HAP-1 (cell line): ENCODE measurements at regions not wholly inside any gene's neighbourhood (a gene's known extent, or its start where the extent isn't known, plus 50 kb on each side); places are given as distances from the start of the nearest gene placed in this dataset.

Source experiments
- DNase-seq, 2 experiments: peaks; one replicate each; pipeline ENCODE4 v3.0.0-alpha.2; 2016 to 2020; ENCODE audit warnings: low spot score in 2 of 2
- H3K27me3 ChIP-seq: fragments of 250-450 bp; sonication (Bioruptor Pico); 2 replicates; pipeline ENCODE4 v1.5.1; 2020; ENCODE audit warnings: low read depth, mild to moderate bottlenecking, moderate library complexity
- H3K36me3 ChIP-seq: fragments of 250-450 bp; sonication (Bioruptor Pico); replicated peaks from 2 replicates; pipeline ENCODE4 v1.5.1; 2020; ENCODE audit warnings: mild to moderate bottlenecking
- H3K4me1 ChIP-seq: fragments of 250-450 bp; sonication (Bioruptor Pico); 2 replicates; pipeline ENCODE4 v1.5.1; 2020; ENCODE audit warnings: mild to moderate bottlenecking
- H3K4me3 ChIP-seq: fragments of 250-450 bp; sonication (Bioruptor Pico); 2 replicates; pipeline ENCODE4 v1.5.1; 2020; ENCODE audit warnings: mild to moderate bottlenecking, moderate library complexity
- H3K9me3 ChIP-seq: fragments of 250-450 bp; sonication (Bioruptor Pico); 2 replicates; pipeline ENCODE4 v1.5.1; 2020; ENCODE audit warnings: mild to moderate bottlenecking, moderate library complexity
- in situ Hi-C: fragments of 300-500 bp; cut with MboI; formaldehyde crosslinking; loops from 3 replicates; pipeline ENCODE4 v1.14.3; 2020; ENCODE audit warnings: low sequenced_read_pairs, inconsistent platforms, mixed read lengths

GRCh38 chr10:28930514-28931495 is 253.5 kb downstream of the BAMBI start:
- 0 out of 2 replicates have a peak, but pooled peaks cover 2% of the 10 kb centered on the region for H3K4me1 ChIP-seq
- no peaks in the 10 kb centered on the region; the same call in none of the 2 replicates for H3K9me3 ChIP-seq
- DNase-seq = no peak
- no peaks in the 10 kb centered on the region for H3K36me3 ChIP-seq
- H3K27me3 ChIP-seq = 0 out of 2 replicates have a peak, but pooled peaks cover 3% of the 10 kb centered on the region
- in situ Hi-C loops = no loop called here
- no peak overlapping the region for H3K4me3 ChIP-seq

- H3K4me3 ChIP-seq = no peak overlapping the region
- in situ Hi-C loops = no loop called here
- peak; percentile 12 to 23 for DNase-seq
- H3K4me1 ChIP-seq = peaks cover 11% of the 10 kb centered on the region
- no peaks in the 10 kb centered on the region for H3K27me3 ChIP-seq
- H3K9me3 ChIP-seq = no peaks in the 10 kb centered on the region; the same call in none of the 2 replicates
- H3K36me3 ChIP-seq = no peaks in the 10 kb centered on the region
Observed at GRCh38 chr10:28935061-28935460, 257.7 kb downstream of the BAMBI start.

- Histone ChIP-seq H3K4me1 (peaks cover 20% of the 10 kb centered on the region), H3K27me3 (no peaks in the 10 kb centered on the region), H3K36me3 (no peaks in the 10 kb centered on the region), H3K9me3 (no peaks in the 10 kb centered on the region; the same call in 1 of the 2 replicates), H3K4me3 (no peak overlapping the region)
- DNase-seq = no peak
- in situ Hi-C loops = no loop called here
Observed at GRCh38 chr10:28937959-28938358, 260.6 kb downstream of the BAMBI start.

- in situ Hi-C loops = no loop called here
- no peak for DNase-seq
Observed at GRCh38 chr10:28938745-28939144, 261.4 kb downstream of the BAMBI start.

GRCh38 chr10:28939281-28940157 is 262.2 kb downstream of the BAMBI start:
- Histone ChIP-seq H3K4me3 (peak overlapping the region; percentile 5; the same call in 1 of the 2 replicates), H3K9me3 (no peaks in the 10 kb centered on the region; the same call in 1 of the 2 replicates), H3K27me3 (no peaks in the 10 kb centered on the region), H3K36me3 (no peaks in the 10 kb centered on the region), H3K4me1 (peaks cover 20% of the 10 kb centered on the region)
- peak; percentile 92 to 97 for DNase-seq
- in situ Hi-C loops = no loop called here

More at GRCh38 chr10:28938745-28939144, 261.4 kb downstream of the BAMBI start:
- H3K4me1 ChIP-seq = peaks cover 20% of the 10 kb centered on the region
- H3K9me3 ChIP-seq = no peaks in the 10 kb centered on the region; the same call in 1 of the 2 replicates
- no peaks in the 10 kb centered on the region for H3K27me3 ChIP-seq
- no peaks in the 10 kb centered on the region for H3K36me3 ChIP-seq
- no peak overlapping the region for H3K4me3 ChIP-seq

- no peaks in the 10 kb centered on the region for H3K36me3 ChIP-seq
- no peaks in the 10 kb centered on the region for H3K27me3 ChIP-seq
- in situ Hi-C loops = no loop called here
- no peaks in the 10 kb centered on the region; the same call in 1 of the 2 replicates for H3K9me3 ChIP-seq
- DNase-seq = peak in 1 of 2 experiments; percentile 8
- H3K4me3 ChIP-seq = peak overlapping the region; percentile 6; the same call in 1 of the 2 replicates
- H3K4me1 ChIP-seq = peaks cover 18% of the 10 kb centered on the region
Observed at GRCh38 chr10:28940158-28940888, 263.0 kb downstream of the BAMBI start.

- Histone ChIP-seq H3K9me3 (no peaks in the 10 kb centered on the region), H3K36me3 (no peaks in the 10 kb centered on the region), H3K4me3 (no peak overlapping the region), H3K4me1 (peaks cover 18% of the 10 kb centered on the region), H3K27me3 (no peaks in the 10 kb centered on the region)
- no peak for DNase-seq
- in situ Hi-C loops = no loop called here
Observed at GRCh38 chr10:28942012-28942411, 264.7 kb downstream of the BAMBI start.

GRCh38 chr10:28945959-28946358 is 268.6 kb downstream of the BAMBI start:
- H3K4me3 ChIP-seq = no peak overlapping the region
- no peaks in the 10 kb centered on the region for H3K9me3 ChIP-seq
- in situ Hi-C loops = no loop called here
- H3K27me3 ChIP-seq = no peaks in the 10 kb centered on the region
- DNase-seq = no peak
- H3K36me3 ChIP-seq = no peaks in the 10 kb centered on the region
- peaks cover under 1% of the 10 kb centered on the region for H3K4me1 ChIP-seq

GRCh38 chr10:28946479-28946878 is 269.2 kb downstream of the BAMBI start:
- H3K9me3 ChIP-seq = no peaks in the 10 kb centered on the region
- no peaks in the 10 kb centered on the region for H3K4me1 ChIP-seq
- H3K36me3 ChIP-seq = no peaks in the 10 kb centered on the region
- no peak for DNase-seq
- H3K27me3 ChIP-seq = no peaks in the 10 kb centered on the region
- in situ Hi-C loops = no loop called here
- H3K4me3 ChIP-seq = no peak overlapping the region

GRCh38 chr10:28947171-28947570 is 269.9 kb downstream of the BAMBI start:
- H3K36me3 ChIP-seq = no peaks in the 10 kb centered on the region
- no peaks in the 10 kb centered on the region for H3K27me3 ChIP-seq
- no peaks in the 10 kb centered on the region for H3K9me3 ChIP-seq
- in situ Hi-C loops = no loop called here
- no peaks in the 10 kb centered on the region for H3K4me1 ChIP-seq
- H3K4me3 ChIP-seq = no peak overlapping the region
- DNase-seq = no peak

GRCh38 chr10:28948046-28948445 is 270.7 kb downstream of the BAMBI start:
- Histone ChIP-seq H3K27me3 (no peaks in the 10 kb centered on the region), H3K36me3 (no peaks in the 10 kb centered on the region), H3K4me3 (no peak overlapping the region), H3K9me3 (no peaks in the 10 kb centered on the region), H3K4me1 (no peaks in the 10 kb centered on the region)
- in situ Hi-C loops = no loop called here
- no peak for DNase-seq

- H3K4me1 ChIP-seq = peaks cover under 1% of the 10 kb centered on the region
Observed at GRCh38 chr10:28949005-28950004, 272.0 kb downstream of the BAMBI start.

More at GRCh38 chr10:28949005-28950004, 272.0 kb downstream of the BAMBI start:
- no peak overlapping the region for H3K4me3 ChIP-seq
- H3K36me3 ChIP-seq = no peaks in the 10 kb centered on the region
- DNase-seq = no peak
- H3K27me3 ChIP-seq = no peaks in the 10 kb centered on the region
- H3K9me3 ChIP-seq = no peaks in the 10 kb centered on the region
- in situ Hi-C loops = no loop called here
